HCT116 (cell line): ENCODE measurements at regions not wholly inside any gene's neighbourhood (a gene's known extent, or its start where the extent isn't known, plus 50 kb on each side); places are given as distances from the start of the nearest gene placed in this dataset.

Experiments used
- ATAC-seq: fragments of 200-7000 bp; cut with Tn5 transposase; 2 replicates; pipeline ENCODE4 v1.9.1; 2020; ENCODE audit warnings: mild to moderate bottlenecking, moderate library complexity
- BruUV-seq: library from RNA; stranded (reverse); fragments of 400-500 nt; replicated peaks from 2 replicates; lab custom pipeline; 2021; lab: Mats Ljungman, UMichigan
- CTCF ChIA-PET: fragments of 300-600 bp; sonication (Branson Sonifier 250); formaldehyde crosslinking; loops from one replicate; lab custom pipeline; 2021; ENCODE audit warnings: antibody characterized with exemption; lab: Charles Lee
- POLR2A ChIA-PET: fragments of 300-600, 350-600 bp; sonication (Branson Sonifier 250); formaldehyde crosslinking; loops from one replicate; lab custom pipeline; 2021; ENCODE audit warnings: antibody characterized with exemption; lab: Charles Lee
- RAD21 ChIA-PET, 2 experiments: fragments of 300-600 bp; sonication (Branson Sonifier 250); formaldehyde crosslinking; loops; one replicate each; lab custom pipeline; 2023; ENCODE audit warnings: low total read pairs in 2 of 2; ENCODE audit not compliant: uncharacterized antibody in 2 of 2, unreplicated experiment in 2 of 2, low non-redundant PET in 1 of 2; lab: Charles Lee
- DNase-seq: peaks from one replicate; pipeline ENCODE4 v3.0.0-alpha.2; 2010; ENCODE audit warnings: low read depth, low spot score
- H2AFZ ChIP-seq: fragments of 200-600 bp; shearing (Covaris generic), sonication (generic); 2 replicates; pipeline ENCODE4 v1.6.1; 2017; ENCODE audit warnings: low read depth, mixed run types, mixed read lengths, antibody characterized with exemption, low read length; ENCODE audit not compliant: poor library complexity, severe bottlenecking
- H3K27ac ChIP-seq: 2 replicates; pipeline ENCODE4 v1.5.1; 2012; ENCODE audit warnings: low read depth, low read length
- H3K27me3 ChIP-seq: fragments of 200-600 bp; sonication (generic); 2 replicates; pipeline ENCODE4 v1.6.1; 2016; ENCODE audit warnings: mixed run types, low read length, mixed read lengths; ENCODE audit not compliant: insufficient read depth
- H3K36me3 ChIP-seq, 2 experiments: fragments of 200-500 bp in 1 of 2; fragments of 200-600 bp in 1 of 2; sonication (Bioruptor generic) in 1 of 2; sonication (generic) in 1 of 2; 2 replicates each; pipeline versions ENCODE4 v1.5.1 to v1.6.1; 2014 to 2016; ENCODE audit warnings: low read length in 2 of 2, inconsistent platforms in 1 of 2, mixed read lengths in 1 of 2, mixed run types in 1 of 2; ENCODE audit not compliant: insufficient read depth in 2 of 2, control insufficient read depth in 1 of 2
- H3K4me1 ChIP-seq, 2 experiments: fragments of 200-600 bp in 1 of 2; sonication (generic) in 1 of 2; 2 replicates each; pipeline versions ENCODE4 v1.5.1 to v1.6.1; 2012 to 2017; ENCODE audit warnings: low read length in 2 of 2, inconsistent platforms in 1 of 2, mild to moderate bottlenecking in 1 of 2, mixed read lengths in 1 of 2, mixed run types in 1 of 2, moderate library complexity in 1 of 2; ENCODE audit not compliant: insufficient read depth in 2 of 2, control insufficient read depth in 1 of 2
- H3K4me2 ChIP-seq: fragments of 200-600 bp; sonication (generic); 2 replicates; pipeline ENCODE4 v1.6.1; 2017; ENCODE audit warnings: mixed run types, low read length, mixed read lengths
- H3K4me3 ChIP-seq, 2 experiments: fragments of 200-600 bp in 1 of 2; sonication (generic) in 1 of 2; replicated peaks in 1 of 2; 2 replicates each; pipeline ENCODE4 v1.5.1; 2011 to 2016; ENCODE audit warnings: low read length in 2 of 2, control low read depth in 1 of 2, low read depth in 1 of 2, mild to moderate bottlenecking in 1 of 2, mixed read lengths in 1 of 2, mixed run types in 1 of 2
- H3K79me2 ChIP-seq: fragments of 200-600 bp; sonication (generic); 2 replicates; pipeline ENCODE4 v1.6.1; 2017; ENCODE audit warnings: mild to moderate bottlenecking, mixed run types, low read length, moderate library complexity, mixed read lengths; ENCODE audit not compliant: insufficient read depth
- H3K9ac ChIP-seq: fragments of 200-600 bp; sonication (generic); 2 replicates; pipeline ENCODE4 v1.6.1; 2016; ENCODE audit warnings: low read length, mixed read lengths
- H3K9me2 ChIP-seq: fragments of 200-600 bp; sonication (generic), shearing (Covaris generic); 2 replicates; pipeline ENCODE4 v1.6.1; 2017; ENCODE audit warnings: mixed run types, mild to moderate bottlenecking, moderate library complexity; ENCODE audit not compliant: insufficient read depth
- H3K9me3 ChIP-seq, 2 experiments: fragments of 200-500 bp in 1 of 2; fragments of 200-600 bp in 1 of 2; sonication (Bioruptor generic) in 1 of 2; sonication (generic) in 1 of 2; 2 replicates each; pipeline ENCODE4 v1.6.1; 2014 to 2017; ENCODE audit warnings: low read length in 2 of 2, mixed read lengths in 2 of 2, inconsistent platforms in 1 of 2, low read depth in 1 of 2, mild to moderate bottlenecking in 1 of 2, mixed run types in 1 of 2, moderate library complexity in 1 of 2; ENCODE audit not compliant: control insufficient read depth in 1 of 2, insufficient read depth in 1 of 2
- H4K20me1 ChIP-seq: fragments of 200-600 bp; sonication (generic), shearing (Covaris generic); 2 replicates; pipeline ENCODE4 v1.6.1; 2017; ENCODE audit warnings: mixed run types, mild to moderate bottlenecking, moderate library complexity; ENCODE audit not compliant: insufficient read depth
- CEBPB ChIP-seq: IDR thresholded peaks from 2 replicates; pipeline ENCODE4 v1.6.1; 2012; ENCODE audit warnings: low read depth
- EGR1 ChIP-seq: IDR thresholded peaks from 2 replicates; pipeline ENCODE4 v1.6.1; 2012; ENCODE audit warnings: low read depth
- EZH2 ChIP-seq: fragments of 200-600 bp; sonication (generic); IDR thresholded peaks from 2 replicates; pipeline ENCODE4 v1.6.1; 2017; ENCODE audit warnings: antibody characterized with exemption, mixed run types
- FOSL1 ChIP-seq: IDR thresholded peaks from 2 replicates; pipeline ENCODE4 v1.6.1; 2012; ENCODE audit warnings: low read depth
- JUND ChIP-seq: IDR thresholded peaks from 2 replicates; pipeline ENCODE4 v1.6.1; 2012
- POLR2A ChIP-seq: IDR thresholded peaks from 2 replicates; pipeline ENCODE4 v1.7.0; 2011; ENCODE audit warnings: borderline replicate concordance; ENCODE audit not compliant: insufficient read depth, insufficient read length; ENCODE audit errors: extremely low read depth
- RAD21 ChIP-seq: IDR thresholded peaks from 2 replicates; pipeline ENCODE4 v1.6.1; 2012; ENCODE audit warnings: low read depth, mild to moderate bottlenecking
- SRF ChIP-seq: IDR thresholded peaks from 2 replicates; pipeline ENCODE4 v1.6.1; 2012; ENCODE audit warnings: low read depth
- TCF7L2 ChIP-seq: IDR thresholded peaks from 2 replicates; pipeline ENCODE4 v1.7.0; 2011; ENCODE audit warnings: borderline replicate concordance, inconsistent platforms; ENCODE audit not compliant: insufficient read depth, insufficient read length; ENCODE audit errors: extremely low read depth
- YY1 ChIP-seq: IDR thresholded peaks from 2 replicates; pipeline ENCODE4 v1.6.1; 2011; ENCODE audit warnings: low read length, low read depth, moderate library complexity, mild to moderate bottlenecking; ENCODE audit not compliant: insufficient replicate concordance; ENCODE audit errors: extremely low read depth
- ZFX ChIP-seq: fragments of 450-650 bp; IDR thresholded peaks from 2 replicates; pipeline ENCODE4 v1.6.1; 2017
- intact Hi-C: fragments of 100-400 bp; cut with micrococcal nuclease; formaldehyde crosslinking; loops from 2 replicates; pipeline ENCODE4 v1.10.0; 2022
- TF ChIP-seq, protein P1 (sequence below): IDR thresholded peaks from 2 replicates; pipeline ENCODE4 v1.6.1; 2011; ENCODE audit warnings: mild to moderate bottlenecking, low read length, moderate library complexity; ENCODE audit not compliant: insufficient replicate concordance; ENCODE audit errors: extremely low read depth
- TF ChIP-seq, protein P2 (sequence below), 3 experiments: fragments of 200-600 bp in 1 of 3; sonication (generic) in 1 of 3; IDR thresholded peaks in 2 of 3; conservative IDR thresholded peaks in 1 of 3; 2 replicates each; pipeline ENCODE4 v1.5.1; 2012 to 2017; ENCODE audit warnings: low read depth in 2 of 3, low read length in 2 of 3, antibody characterized with exemption in 1 of 3, borderline replicate concordance in 1 of 3, control low read depth in 1 of 3, mild to moderate bottlenecking in 1 of 3, mixed read lengths in 1 of 3, mixed run types in 1 of 3, moderate library complexity in 1 of 3; ENCODE audit not compliant: insufficient read depth in 1 of 3
- TF ChIP-seq, protein P3 (sequence below): IDR thresholded peaks from 2 replicates; pipeline ENCODE4 v1.6.1; 2012
- TF ChIP-seq, protein P4 (sequence below): IDR thresholded peaks from 2 replicates; pipeline ENCODE4 v1.6.1; 2012; ENCODE audit warnings: low read depth
- TF ChIP-seq, protein P5 (sequence below): IDR thresholded peaks from 2 replicates; pipeline ENCODE4 v1.6.1; 2012

DNA sequence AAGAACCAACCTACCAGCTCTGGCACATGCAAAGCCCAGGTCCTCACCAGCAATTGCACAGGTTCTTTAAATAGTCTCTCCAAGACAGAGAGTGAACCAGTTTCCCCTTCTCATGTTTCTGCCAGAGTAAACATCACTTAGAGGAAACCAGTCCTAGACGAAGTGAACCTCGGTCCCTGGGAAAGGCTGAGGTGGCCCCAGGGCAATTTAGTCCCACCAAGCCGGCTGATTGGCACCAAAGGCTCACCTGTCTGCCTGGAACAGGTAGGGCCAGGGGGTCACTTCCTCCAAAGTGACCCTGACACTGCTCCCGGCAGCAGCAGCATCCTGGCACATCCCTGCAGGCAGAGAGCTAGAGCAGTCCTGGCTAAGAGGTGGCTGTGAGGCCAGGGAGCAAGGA lies 122.9 kb upstream of the ZNF507 start (continued):
- TF ChIP-seq YY1 (no peak), EZH2 (no peak), JUND (no peak), ZFX (no peak)
- TF ChIP-seq, protein P1, sequence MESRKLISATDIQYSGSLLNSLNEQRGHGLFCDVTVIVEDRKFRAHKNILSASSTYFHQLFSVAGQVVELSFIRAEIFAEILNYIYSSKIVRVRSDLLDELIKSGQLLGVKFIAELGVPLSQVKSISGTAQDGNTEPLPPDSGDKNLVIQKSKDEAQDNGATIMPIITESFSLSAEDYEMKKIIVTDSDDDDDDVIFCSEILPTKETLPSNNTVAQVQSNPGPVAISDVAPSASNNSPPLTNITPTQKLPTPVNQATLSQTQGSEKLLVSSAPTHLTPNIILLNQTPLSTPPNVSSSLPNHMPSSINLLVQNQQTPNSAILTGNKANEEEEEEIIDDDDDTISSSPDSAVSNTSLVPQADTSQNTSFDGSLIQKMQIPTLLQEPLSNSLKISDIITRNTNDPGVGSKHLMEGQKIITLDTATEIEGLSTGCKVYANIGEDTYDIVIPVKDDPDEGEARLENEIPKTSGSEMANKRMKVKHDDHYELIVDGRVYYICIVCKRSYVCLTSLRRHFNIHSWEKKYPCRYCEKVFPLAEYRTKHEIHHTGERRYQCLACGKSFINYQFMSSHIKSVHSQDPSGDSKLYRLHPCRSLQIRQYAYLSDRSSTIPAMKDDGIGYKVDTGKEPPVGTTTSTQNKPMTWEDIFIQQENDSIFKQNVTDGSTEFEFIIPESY = no peak

DNA sequence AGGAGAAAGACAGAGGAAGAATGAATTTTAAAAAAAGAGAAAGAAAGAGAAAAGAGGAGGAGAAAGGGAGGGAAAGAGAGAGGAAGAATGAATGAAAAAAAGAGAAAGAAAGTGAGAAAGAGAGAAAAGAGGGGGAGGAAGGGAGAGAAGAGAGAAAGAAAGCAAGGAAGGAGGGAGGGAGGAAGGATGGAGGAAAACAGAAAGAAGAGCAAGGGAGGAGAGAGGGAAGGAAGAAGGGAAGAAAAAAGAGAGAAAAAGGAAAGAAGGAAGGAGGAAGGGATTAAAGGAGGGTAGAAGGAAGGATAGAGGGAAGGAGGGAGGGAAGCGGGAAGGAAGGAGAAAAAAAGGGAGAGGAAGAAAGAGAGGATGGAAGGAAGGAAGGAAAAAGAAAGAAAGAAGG lies 122.3 kb upstream of the ZNF507 start:
- ChIA-PET CTCF (interaction anchor here (1.9 kb wide), 1 partner anchor 1540 kb away, joined by 7 read pairs; no protein-coding TSS in a partner anchor), RAD21 (no interaction called here), POLR2A (no interaction called here)
- ATAC-seq (no peak), DNase-seq (no peak)
- H3K4me3 ChIP-seq = no peak overlapping the region
- intact Hi-C loops = loop anchor here (10.0 kb wide), 1 partner anchor 1438 kb away; no protein-coding TSS in a partner anchor
- no peak overlapping the region for H3K9ac ChIP-seq
- H2AFZ ChIP-seq = no peak overlapping the region
- H3K36me3 ChIP-seq = no peaks in the 10 kb centered on the region; a peak in 1 of 4 replicates
- H3K79me2 ChIP-seq = no peaks in the 10 kb centered on the region
- peaks cover 5% of the 10 kb centered on the region; the same call in 1 of the 2 replicates for H3K27me3 ChIP-seq
- no peaks in the 10 kb centered on the region for H3K9me3 ChIP-seq
- no peaks in the 10 kb centered on the region for H4K20me1 ChIP-seq
- no peak overlapping the region for H3K27ac ChIP-seq
- no peaks in the 10 kb centered on the region for H3K9me2 ChIP-seq
- BruUV-seq = no TSS peak
- no peaks in the 10 kb centered on the region for H3K4me1 ChIP-seq
- H3K4me2 ChIP-seq = no peak overlapping the region
- TF ChIP-seq EGR1 = no peak
- TF ChIP-seq, protein P2, sequence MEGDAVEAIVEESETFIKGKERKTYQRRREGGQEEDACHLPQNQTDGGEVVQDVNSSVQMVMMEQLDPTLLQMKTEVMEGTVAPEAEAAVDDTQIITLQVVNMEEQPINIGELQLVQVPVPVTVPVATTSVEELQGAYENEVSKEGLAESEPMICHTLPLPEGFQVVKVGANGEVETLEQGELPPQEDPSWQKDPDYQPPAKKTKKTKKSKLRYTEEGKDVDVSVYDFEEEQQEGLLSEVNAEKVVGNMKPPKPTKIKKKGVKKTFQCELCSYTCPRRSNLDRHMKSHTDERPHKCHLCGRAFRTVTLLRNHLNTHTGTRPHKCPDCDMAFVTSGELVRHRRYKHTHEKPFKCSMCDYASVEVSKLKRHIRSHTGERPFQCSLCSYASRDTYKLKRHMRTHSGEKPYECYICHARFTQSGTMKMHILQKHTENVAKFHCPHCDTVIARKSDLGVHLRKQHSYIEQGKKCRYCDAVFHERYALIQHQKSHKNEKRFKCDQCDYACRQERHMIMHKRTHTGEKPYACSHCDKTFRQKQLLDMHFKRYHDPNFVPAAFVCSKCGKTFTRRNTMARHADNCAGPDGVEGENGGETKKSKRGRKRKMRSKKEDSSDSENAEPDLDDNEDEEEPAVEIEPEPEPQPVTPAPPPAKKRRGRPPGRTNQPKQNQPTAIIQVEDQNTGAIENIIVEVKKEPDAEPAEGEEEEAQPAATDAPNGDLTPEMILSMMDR (IDR thresholded peaks at IDR 0.05 in 2 of 3, conservative IDR thresholded peaks at IDR 0.05 in 1 of 3; ENCODE audit: borderline replicate concordance in 1 of 3, insufficient read depth in 1 of 3, low read depth in 2 of 3, low read length in 2 of 3) = no peak
- TF ChIP-seq, protein P3, sequence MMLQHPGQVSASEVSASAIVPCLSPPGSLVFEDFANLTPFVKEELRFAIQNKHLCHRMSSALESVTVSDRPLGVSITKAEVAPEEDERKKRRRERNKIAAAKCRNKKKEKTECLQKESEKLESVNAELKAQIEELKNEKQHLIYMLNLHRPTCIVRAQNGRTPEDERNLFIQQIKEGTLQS = no peak
- no peak for TF ChIP-seq CEBPB
- no peak for TF ChIP-seq RAD21
- TF ChIP-seq JUND = no peak
- TF ChIP-seq, protein P4, sequence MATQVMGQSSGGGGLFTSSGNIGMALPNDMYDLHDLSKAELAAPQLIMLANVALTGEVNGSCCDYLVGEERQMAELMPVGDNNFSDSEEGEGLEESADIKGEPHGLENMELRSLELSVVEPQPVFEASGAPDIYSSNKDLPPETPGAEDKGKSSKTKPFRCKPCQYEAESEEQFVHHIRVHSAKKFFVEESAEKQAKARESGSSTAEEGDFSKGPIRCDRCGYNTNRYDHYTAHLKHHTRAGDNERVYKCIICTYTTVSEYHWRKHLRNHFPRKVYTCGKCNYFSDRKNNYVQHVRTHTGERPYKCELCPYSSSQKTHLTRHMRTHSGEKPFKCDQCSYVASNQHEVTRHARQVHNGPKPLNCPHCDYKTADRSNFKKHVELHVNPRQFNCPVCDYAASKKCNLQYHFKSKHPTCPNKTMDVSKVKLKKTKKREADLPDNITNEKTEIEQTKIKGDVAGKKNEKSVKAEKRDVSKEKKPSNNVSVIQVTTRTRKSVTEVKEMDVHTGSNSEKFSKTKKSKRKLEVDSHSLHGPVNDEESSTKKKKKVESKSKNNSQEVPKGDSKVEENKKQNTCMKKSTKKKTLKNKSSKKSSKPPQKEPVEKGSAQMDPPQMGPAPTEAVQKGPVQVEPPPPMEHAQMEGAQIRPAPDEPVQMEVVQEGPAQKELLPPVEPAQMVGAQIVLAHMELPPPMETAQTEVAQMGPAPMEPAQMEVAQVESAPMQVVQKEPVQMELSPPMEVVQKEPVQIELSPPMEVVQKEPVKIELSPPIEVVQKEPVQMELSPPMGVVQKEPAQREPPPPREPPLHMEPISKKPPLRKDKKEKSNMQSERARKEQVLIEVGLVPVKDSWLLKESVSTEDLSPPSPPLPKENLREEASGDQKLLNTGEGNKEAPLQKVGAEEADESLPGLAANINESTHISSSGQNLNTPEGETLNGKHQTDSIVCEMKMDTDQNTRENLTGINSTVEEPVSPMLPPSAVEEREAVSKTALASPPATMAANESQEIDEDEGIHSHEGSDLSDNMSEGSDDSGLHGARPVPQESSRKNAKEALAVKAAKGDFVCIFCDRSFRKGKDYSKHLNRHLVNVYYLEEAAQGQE = no peak
- no peak for TF ChIP-seq TCF7L2
- no peak for TF ChIP-seq POLR2A
- no peak for TF ChIP-seq SRF
- TF ChIP-seq, protein P5, sequence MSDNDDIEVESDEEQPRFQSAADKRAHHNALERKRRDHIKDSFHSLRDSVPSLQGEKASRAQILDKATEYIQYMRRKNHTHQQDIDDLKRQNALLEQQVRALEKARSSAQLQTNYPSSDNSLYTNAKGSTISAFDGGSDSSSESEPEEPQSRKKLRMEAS = no peak
- TF ChIP-seq FOSL1 = no peak
